MCF 10A (cell line): ENCODE measurements at regions not wholly inside any gene's neighbourhood (a gene's known extent, or its start where the extent isn't known, plus 50 kb on each side); places are given as distances from the start of the nearest gene placed in this dataset.

Source experiments
- BruUV-seq: library from RNA; stranded (reverse); fragments of 400-500 nt; replicated peaks from 2 replicates; lab custom pipeline; 2021; lab: Mats Ljungman, UMichigan
- CTCF ChIA-PET: fragments of 300-600 bp; sonication (Branson Sonifier 250); formaldehyde crosslinking; extraction: SDS; loops from one replicate; lab custom pipeline; 2021; ENCODE audit warnings: antibody characterized with exemption, inconsistent platforms; lab: Yijun Ruan, JAX
- POLR2A ChIA-PET: fragments of 300-600, 350-650 bp; sonication (Branson Sonifier 250); formaldehyde crosslinking; extraction: SDS; loops from one replicate; lab custom pipeline; 2020; ENCODE audit warnings: antibody characterized with exemption, inconsistent platforms; lab: Yijun Ruan, JAX
- DNase-seq: peaks from one replicate; pipeline ENCODE4 v3.0.0-alpha.2; 2018; ENCODE audit not compliant: unreplicated experiment
- H3K27ac Mint-ChIP-seq: one replicate; pipeline ENCODE4 v1.8.0; 2022; ENCODE audit warnings: mild to moderate bottlenecking, low read depth, mixed read lengths; ENCODE audit not compliant: unreplicated experiment
- H3K27me3 Mint-ChIP-seq: one replicate; pipeline ENCODE4 v1.8.0; 2022; ENCODE audit warnings: mixed read lengths; ENCODE audit not compliant: insufficient read depth, unreplicated experiment
- H3K36me3 Mint-ChIP-seq: one replicate; pipeline ENCODE4 v1.8.0; 2022; ENCODE audit warnings: mild to moderate bottlenecking, moderate library complexity, mixed read lengths; ENCODE audit not compliant: insufficient read depth, unreplicated experiment
- H3K4me1 Mint-ChIP-seq: one replicate; pipeline ENCODE4 v1.8.0; 2022; ENCODE audit warnings: mixed read lengths; ENCODE audit not compliant: insufficient read depth, unreplicated experiment
- H3K4me3 Mint-ChIP-seq: one replicate; pipeline ENCODE4 v1.8.0; 2022; ENCODE audit warnings: mild to moderate bottlenecking, moderate library complexity, mixed read lengths; ENCODE audit not compliant: unreplicated experiment
- H3K9me3 Mint-ChIP-seq: one replicate; pipeline ENCODE4 v1.8.0; 2022; ENCODE audit warnings: mixed read lengths; ENCODE audit not compliant: unreplicated experiment
- intact Hi-C: fragments of 100-400 bp; cut with micrococcal nuclease; formaldehyde crosslinking; loops from 2 replicates; pipeline ENCODE4 v1.14.1; 2022
- TF ChIP-seq, protein P1 (sequence below): fragments of 200-600 bp; IDR thresholded peaks from one replicate; pipeline ENCODE4 v1.8.0; 2022; ENCODE audit warnings: antibody characterized with exemption, mild to moderate bottlenecking; ENCODE audit not compliant: unreplicated experiment

DNA sequence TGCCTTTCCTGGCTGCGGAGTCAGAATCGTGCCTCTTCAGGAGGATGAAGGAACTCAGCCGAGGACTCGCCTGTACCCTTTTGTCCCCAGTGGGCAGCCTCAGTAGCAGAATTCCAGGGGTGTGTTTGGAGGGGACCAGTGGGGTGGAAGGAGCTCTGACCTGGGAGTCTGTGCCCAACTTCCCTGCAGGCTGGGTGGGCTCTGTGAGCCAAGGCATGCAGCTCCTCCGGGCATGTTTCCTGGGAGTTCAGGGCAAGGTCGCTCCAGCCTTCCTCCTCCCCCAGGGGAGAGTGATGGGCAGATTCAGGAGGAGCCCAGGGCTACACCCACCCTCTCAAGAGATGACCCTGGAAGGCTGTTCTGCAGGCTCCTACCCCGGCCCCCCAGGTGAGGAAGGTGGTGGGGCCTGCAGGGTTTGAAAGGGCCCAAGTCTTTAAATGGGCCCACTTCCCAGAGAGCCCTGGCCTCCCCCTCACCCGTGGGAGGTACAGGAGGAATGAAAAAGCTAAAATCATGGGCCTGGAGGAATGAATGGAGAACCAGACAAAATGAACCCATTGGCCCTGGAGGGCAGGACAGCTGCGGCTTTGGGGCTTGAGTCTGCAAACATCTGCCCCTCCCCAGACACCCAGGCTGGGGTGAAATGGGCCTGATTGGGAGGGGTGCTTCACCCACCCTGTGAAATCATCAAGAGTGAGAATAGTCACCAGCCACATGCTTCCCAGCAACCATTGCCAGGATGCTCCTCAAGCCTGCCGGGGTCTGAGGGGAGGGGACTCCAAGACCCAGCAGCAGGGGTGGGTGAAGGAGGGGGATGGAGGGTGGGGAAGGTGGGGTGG lies 77.6 kb upstream of the PMEPA1 start:
- no peaks in the 10 kb centered on the region for H3K9me3 Mint-ChIP-seq
- H3K4me1 Mint-ChIP-seq: no peaks in the 10 kb centered on the region
- no TSS peak for BruUV-seq
- no peaks in the 10 kb centered on the region for H3K36me3 Mint-ChIP-seq
- TF ChIP-seq, protein P1, sequence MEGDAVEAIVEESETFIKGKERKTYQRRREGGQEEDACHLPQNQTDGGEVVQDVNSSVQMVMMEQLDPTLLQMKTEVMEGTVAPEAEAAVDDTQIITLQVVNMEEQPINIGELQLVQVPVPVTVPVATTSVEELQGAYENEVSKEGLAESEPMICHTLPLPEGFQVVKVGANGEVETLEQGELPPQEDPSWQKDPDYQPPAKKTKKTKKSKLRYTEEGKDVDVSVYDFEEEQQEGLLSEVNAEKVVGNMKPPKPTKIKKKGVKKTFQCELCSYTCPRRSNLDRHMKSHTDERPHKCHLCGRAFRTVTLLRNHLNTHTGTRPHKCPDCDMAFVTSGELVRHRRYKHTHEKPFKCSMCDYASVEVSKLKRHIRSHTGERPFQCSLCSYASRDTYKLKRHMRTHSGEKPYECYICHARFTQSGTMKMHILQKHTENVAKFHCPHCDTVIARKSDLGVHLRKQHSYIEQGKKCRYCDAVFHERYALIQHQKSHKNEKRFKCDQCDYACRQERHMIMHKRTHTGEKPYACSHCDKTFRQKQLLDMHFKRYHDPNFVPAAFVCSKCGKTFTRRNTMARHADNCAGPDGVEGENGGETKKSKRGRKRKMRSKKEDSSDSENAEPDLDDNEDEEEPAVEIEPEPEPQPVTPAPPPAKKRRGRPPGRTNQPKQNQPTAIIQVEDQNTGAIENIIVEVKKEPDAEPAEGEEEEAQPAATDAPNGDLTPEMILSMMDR: no peak
- no peak overlapping the region for H3K27ac Mint-ChIP-seq
- DNase-seq: no peak
- ChIA-PET POLR2A (no interaction called here), CTCF (no interaction called here)
- no peak overlapping the region for H3K4me3 Mint-ChIP-seq
- H3K27me3 Mint-ChIP-seq: peaks cover 16% of the 10 kb centered on the region
- intact Hi-C loops: no loop called here

DNA sequence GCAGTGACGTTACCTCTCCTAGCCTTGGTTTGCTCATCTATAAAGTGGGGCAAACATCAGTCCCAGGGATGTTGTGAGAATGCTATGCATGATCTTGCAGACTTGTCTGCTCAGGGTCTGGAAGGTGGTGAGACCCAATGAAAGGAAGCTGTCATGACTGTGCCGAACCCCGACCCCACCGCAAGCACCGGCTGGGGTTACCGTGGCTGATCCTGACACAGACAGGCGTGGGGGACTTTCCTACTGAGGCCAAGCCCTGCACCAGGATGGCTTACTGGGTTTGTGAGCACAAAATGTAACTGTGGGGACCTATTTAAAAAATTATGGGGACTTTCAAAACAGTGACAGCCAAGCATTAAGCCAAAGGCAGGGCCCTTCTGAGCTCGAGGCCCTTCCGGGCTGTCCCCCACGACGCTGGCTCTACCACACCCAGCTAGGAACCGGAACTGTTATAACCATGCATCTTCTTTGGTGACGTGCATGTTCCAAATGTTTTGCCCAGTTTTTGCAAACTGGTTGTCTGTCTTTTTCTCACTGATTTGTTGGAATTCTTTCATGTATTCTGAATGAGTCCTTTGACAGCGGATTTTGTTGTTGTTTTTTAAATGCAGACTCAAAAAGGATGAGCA lies 76.6 kb upstream of the PMEPA1 start:
- ChIA-PET POLR2A (no interaction called here), CTCF (interaction anchor here (0.5 kb wide), 1 partner anchor 110 kb away, joined by 3 read pairs; no protein-coding TSS in a partner anchor)
- TF ChIP-seq, protein P1: no peak
- DNase-seq: no peak
- no peak overlapping the region for H3K4me3 Mint-ChIP-seq
- H3K27ac Mint-ChIP-seq: no peak overlapping the region
- peaks cover 25% of the 10 kb centered on the region for H3K27me3 Mint-ChIP-seq
- intact Hi-C loops: no loop called here
- no peaks in the 10 kb centered on the region for H3K4me1 Mint-ChIP-seq
- peaks cover under 1% of the 10 kb centered on the region for H3K9me3 Mint-ChIP-seq
- no TSS peak for BruUV-seq
- no peaks in the 10 kb centered on the region for H3K36me3 Mint-ChIP-seq

DNA sequence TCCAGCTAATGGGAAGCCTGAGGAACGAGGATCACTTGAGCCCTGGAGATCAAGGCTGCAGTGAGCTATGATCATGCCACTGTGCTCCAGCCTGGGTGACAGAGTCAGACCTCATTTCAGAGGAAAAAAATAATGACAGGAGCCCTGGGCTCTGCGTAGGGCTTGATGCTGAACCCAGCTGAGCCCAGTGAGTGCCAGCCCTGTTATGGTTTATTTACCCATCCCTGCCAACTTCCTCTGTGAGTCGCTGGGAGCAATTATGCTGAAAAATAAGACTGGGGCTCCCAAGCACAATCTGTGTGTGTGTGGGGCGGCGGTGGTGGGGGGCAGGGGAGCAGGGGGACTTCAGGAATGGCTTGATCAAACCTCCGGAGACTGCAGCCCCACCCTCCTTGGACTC lies 75.9 kb upstream of the PMEPA1 start:
- no peak for DNase-seq
- Mint-ChIP-seq H3K9me3 (peaks cover 8% of the 10 kb centered on the region), H3K27ac (no peak overlapping the region), H3K27me3 (peaks cover 32% of the 10 kb centered on the region), H3K4me1 (no peaks in the 10 kb centered on the region), H3K36me3 (no peaks in the 10 kb centered on the region), H3K4me3 (no peak overlapping the region)
- ChIA-PET POLR2A (no interaction called here), CTCF (interaction anchor here (0.6 to 0.8 kb wide), 2 partner anchors 51 to 56 kb away, joined by 3 to 4 read pairs; no protein-coding TSS in a partner anchor)
- intact Hi-C loops: no loop called here
- BruUV-seq: no TSS peak
- TF ChIP-seq, protein P1: no peak

DNA sequence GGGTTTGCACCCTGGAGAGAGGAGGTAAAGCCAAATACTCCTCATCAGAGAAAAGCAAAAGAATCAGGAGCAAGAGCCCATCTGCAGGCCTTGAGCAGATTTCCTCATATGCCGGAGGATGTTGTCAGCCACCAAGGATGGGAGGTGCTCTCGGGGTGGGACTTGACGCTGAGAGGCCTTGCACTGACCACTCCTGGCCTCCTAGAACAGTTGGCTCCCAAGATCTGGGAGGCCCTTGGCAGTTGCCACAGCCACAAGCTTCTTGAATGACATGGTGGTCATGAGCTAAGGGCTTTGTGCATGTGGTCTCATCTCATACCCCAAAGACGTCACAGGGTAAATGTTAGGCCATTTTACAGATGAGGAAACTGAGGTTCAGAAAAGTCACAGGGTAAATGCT lies 75.2 kb upstream of the PMEPA1 start:
- CTCF ChIA-PET: interaction anchor here (0.8 kb wide), 1 partner anchor 55 kb away, joined by 4 read pairs; no protein-coding TSS in a partner anchor
- TF ChIP-seq, protein P1: no peak
- Mint-ChIP-seq H3K36me3 (no peaks in the 10 kb centered on the region), H3K27me3 (peaks cover 37% of the 10 kb centered on the region), H3K4me1 (no peaks in the 10 kb centered on the region), H3K4me3 (no peak overlapping the region), H3K27ac (no peak overlapping the region), H3K9me3 (peaks cover 8% of the 10 kb centered on the region)
- BruUV-seq: no TSS peak
- POLR2A ChIA-PET: no interaction called here
- intact Hi-C loops: no loop called here
- DNase-seq: no peak
